HEK293 (cell line): ENCODE measurements at regions not wholly inside any gene's neighbourhood (a gene's known extent, or its start where the extent isn't known, plus 50 kb on each side); places are given as distances from the start of the nearest gene placed in this dataset.

ENCODE experiments used
- BCL6B ChIP-seq: fragments of 450-650 bp; formaldehyde crosslinking; IDR thresholded peaks from 2 replicates; pipeline ENCODE4 v1.5.1; 2017; ENCODE audit warnings: missing biosample characterization, missing genetic modification characterization
- CTCF ChIP-seq: fragments of 450-650 bp; formaldehyde crosslinking; IDR thresholded peaks from 2 replicates; pipeline ENCODE4 v1.5.1; 2016; ENCODE audit warnings: missing biosample characterization, missing genetic modification characterization
- KLF16 ChIP-seq: fragments of 450-650 bp; formaldehyde crosslinking; IDR thresholded peaks from 2 replicates; pipeline ENCODE4 v1.5.1; 2017; ENCODE audit warnings: missing biosample characterization, missing genetic modification characterization
- REST ChIP-seq: fragments of 450-650 bp; formaldehyde crosslinking; IDR thresholded peaks from 2 replicates; pipeline ENCODE4 v1.5.1; 2016; ENCODE audit warnings: missing biosample characterization, missing genetic modification characterization
- TCF7L2 ChIP-seq: IDR thresholded peaks from 2 replicates; pipeline ENCODE4 v1.6.1; 2011; ENCODE audit warnings: low read depth, mild to moderate bottlenecking, inconsistent platforms, low read length, moderate library complexity, borderline replicate concordance
- ZNF121 ChIP-seq: fragments of 450-650 bp; formaldehyde crosslinking; IDR thresholded peaks from 2 replicates; pipeline ENCODE4 v1.5.1; 2016; ENCODE audit warnings: missing biosample characterization, missing genetic modification characterization
- ZNF138 ChIP-seq: fragments of 450-650 bp; formaldehyde crosslinking; IDR thresholded peaks from 2 replicates; pipeline ENCODE4 v1.5.1; 2016; ENCODE audit warnings: missing biosample characterization, missing genetic modification characterization, borderline replicate concordance
- ZNF169 ChIP-seq: fragments of 450-650 bp; formaldehyde crosslinking; IDR thresholded peaks from 2 replicates; pipeline ENCODE4 v1.5.1; 2016; ENCODE audit warnings: missing biosample characterization, missing genetic modification characterization
- ZNF175 ChIP-seq: fragments of 450-650 bp; formaldehyde crosslinking; IDR thresholded peaks from 2 replicates; pipeline ENCODE4 v1.5.1; 2016; ENCODE audit warnings: missing biosample characterization, missing genetic modification characterization
- ZNF341 ChIP-seq: fragments of 450-650 bp; formaldehyde crosslinking; IDR thresholded peaks from 2 replicates; pipeline ENCODE4; 2016; ENCODE audit warnings: low read depth, missing biosample characterization, missing genetic modification characterization
- ZNF580 ChIP-seq: fragments of 450-650 bp; formaldehyde crosslinking; IDR thresholded peaks from 2 replicates; pipeline ENCODE4 v1.5.1; 2016; ENCODE audit warnings: missing biosample characterization, missing genetic modification characterization
- ZNF747 ChIP-seq: fragments of 450-650 bp; formaldehyde crosslinking; IDR thresholded peaks from 2 replicates; pipeline ENCODE4 v1.5.1; 2016; ENCODE audit warnings: missing biosample characterization, missing genetic modification characterization

GRCh38 chr20:48492715-48493070 is 335.1 kb downstream of the PREX1 start:
- TF ChIP-seq CTCF (tag by site-specific recombination) = no peak
- no peak for TF ChIP-seq ZNF747 (tag by site-specific recombination)
- TF ChIP-seq REST (tag by site-specific recombination) = no peak
- TF ChIP-seq ZNF341 = no peak
- TF ChIP-seq ZNF580 (tag by site-specific recombination) = no peak
- no peak for TF ChIP-seq KLF16 (tag by site-specific recombination)
- no peak for TF ChIP-seq ZNF138 (tag by site-specific recombination)
- TF ChIP-seq ZNF121 (tag by site-specific recombination) = no peak
- no peak for TF ChIP-seq ZNF175 (tag by site-specific recombination)
- TF ChIP-seq BCL6B (tag by site-specific recombination) = no peak
- TF ChIP-seq TCF7L2 = no peak
- no peak for TF ChIP-seq ZNF169 (tag by site-specific recombination)
